ENCODE measurements at regions not wholly inside any gene's neighbourhood (a gene's known extent, or its start where the extent isn't known, plus 50 kb on each side); places are given as distances from the start of the nearest gene placed in this dataset.

DNA sequence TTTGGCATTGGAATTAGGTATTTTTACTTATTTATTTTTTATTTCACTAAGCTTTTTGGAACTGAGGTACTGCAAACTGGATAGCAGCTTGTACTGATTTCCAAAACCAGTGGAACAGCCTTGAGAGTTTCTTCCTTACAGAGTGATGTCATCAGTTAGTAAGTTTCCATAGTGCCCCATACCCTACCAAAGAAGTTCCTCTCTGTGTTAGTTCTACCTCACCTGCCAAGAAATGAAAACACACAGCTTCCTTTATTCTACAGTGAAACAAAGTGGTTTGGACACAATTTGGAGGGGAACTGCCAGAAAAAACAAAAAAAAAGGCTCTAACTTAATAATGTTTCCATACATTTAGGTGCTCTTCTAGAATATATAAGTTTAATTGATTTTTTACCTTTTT, 430.9 kb upstream of the ADGRL2 start:
- Histone ChIP-seq H3K27me3 (no peaks in the 10 kb centered on the region), H3K36me3 (no peaks in the 10 kb centered on the region), H3K9me3 (peaks cover 0 to 3% (median 0%) of the 10 kb centered on the region in 11 donors), H3K4me3 (no peak overlapping the region), H3K27ac (no peak overlapping the region), H3K4me1 (no peaks in the 10 kb centered on the region)
- TF ChIP-seq, protein P1, sequence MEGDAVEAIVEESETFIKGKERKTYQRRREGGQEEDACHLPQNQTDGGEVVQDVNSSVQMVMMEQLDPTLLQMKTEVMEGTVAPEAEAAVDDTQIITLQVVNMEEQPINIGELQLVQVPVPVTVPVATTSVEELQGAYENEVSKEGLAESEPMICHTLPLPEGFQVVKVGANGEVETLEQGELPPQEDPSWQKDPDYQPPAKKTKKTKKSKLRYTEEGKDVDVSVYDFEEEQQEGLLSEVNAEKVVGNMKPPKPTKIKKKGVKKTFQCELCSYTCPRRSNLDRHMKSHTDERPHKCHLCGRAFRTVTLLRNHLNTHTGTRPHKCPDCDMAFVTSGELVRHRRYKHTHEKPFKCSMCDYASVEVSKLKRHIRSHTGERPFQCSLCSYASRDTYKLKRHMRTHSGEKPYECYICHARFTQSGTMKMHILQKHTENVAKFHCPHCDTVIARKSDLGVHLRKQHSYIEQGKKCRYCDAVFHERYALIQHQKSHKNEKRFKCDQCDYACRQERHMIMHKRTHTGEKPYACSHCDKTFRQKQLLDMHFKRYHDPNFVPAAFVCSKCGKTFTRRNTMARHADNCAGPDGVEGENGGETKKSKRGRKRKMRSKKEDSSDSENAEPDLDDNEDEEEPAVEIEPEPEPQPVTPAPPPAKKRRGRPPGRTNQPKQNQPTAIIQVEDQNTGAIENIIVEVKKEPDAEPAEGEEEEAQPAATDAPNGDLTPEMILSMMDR (IDR thresholded peaks at IDR 0.05) = no peak
- ATAC-seq (no peak), DNase-seq (no peak)
- intact Hi-C loops (cut with DNase I) = no loop called here

DNA sequence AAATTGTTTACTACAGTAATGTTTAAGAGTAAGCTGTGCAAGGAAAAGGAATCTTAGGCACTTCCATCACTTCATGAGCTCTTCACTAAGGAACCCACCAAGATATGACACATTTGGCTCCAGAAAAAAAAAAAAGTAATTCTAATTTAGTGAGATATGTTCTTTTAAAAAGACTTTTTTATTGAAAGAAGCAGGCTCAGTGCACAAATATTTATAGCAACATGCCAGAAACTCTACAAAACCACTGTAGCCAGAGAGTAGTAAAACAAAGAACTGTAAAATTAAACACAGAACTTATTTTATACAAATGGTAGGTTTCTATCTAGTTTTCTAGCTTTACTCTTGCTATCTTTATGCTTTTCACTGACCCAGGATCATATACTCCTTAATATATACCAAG, 434.6 kb upstream of the ADGRL2 start:
- intact Hi-C loops (cut with DNase I) = no loop called here
- Histone ChIP-seq H3K4me1 (no peaks in the 10 kb centered on the region), H3K27ac (no peak overlapping the region), H3K9me3 (peaks cover 0 to 3% (median 0%) of the 10 kb centered on the region in 11 donors), H3K4me3 (no peak overlapping the region), H3K36me3 (no peaks in the 10 kb centered on the region), H3K27me3 (no peaks in the 10 kb centered on the region)
- ATAC-seq (no peak), DNase-seq (no peak)
- TF ChIP-seq, protein P1 (IDR thresholded peaks at IDR 0.05) = no peak

DNA sequence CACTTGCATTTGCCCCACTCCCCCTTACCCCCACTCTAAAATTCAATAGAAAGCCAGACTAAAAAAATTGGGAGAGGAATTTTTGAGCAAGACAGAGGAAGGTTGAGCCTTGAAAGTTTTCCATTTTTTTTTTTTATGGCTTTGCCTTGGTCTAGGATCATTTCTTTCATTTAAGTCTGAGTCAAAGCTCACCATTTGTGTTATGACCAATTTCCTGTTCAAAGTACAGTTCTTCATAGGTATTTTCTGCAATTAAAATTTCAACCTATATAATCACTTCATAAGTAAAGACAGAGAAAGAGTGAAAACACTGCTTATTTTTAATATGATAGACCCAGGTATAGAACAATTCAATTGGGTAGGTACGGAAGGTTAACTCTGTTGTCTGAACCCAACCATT, 436.6 kb upstream of the ADGRL2 start:
- 97 to 98% methylated on average over 1 of the region's 1 CpG for WGBS, 2 donors
- Histone ChIP-seq H3K36me3 (no peaks in the 10 kb centered on the region), H3K27me3 (no peaks in the 10 kb centered on the region), H3K9me3 (peaks cover 0 to 3% (median 0%) of the 10 kb centered on the region in 11 donors), H3K27ac (no peak overlapping the region), H3K4me1 (no peaks in the 10 kb centered on the region), H3K4me3 (no peak overlapping the region)
- ATAC-seq = no peak
- intact Hi-C loops (cut with DNase I) = no loop called here
- no peak for DNase-seq
- TF ChIP-seq, protein P1 (IDR thresholded peaks at IDR 0.05) = no peak

DNA sequence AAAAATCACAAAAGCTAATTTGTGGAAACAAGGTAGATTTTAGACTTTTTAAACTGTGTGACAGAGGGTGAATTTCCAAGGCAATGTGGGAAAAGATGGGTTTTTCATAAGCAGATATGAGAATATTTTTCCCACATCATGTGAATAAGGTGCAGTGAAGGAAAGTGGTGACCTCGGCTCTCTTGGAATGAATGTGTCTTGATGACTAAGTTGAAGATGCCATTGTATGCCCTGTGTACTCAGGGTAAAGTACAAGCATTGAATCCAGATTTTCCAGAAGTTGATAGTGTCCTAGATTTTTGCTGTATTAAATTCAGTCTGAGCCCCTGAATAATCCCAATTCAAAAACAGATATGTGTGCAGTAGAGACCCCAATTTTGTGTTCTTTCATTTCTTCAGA, 442.6 kb upstream of the ADGRL2 start:
- H3K27ac ChIP-seq = no peak overlapping the region
- intact Hi-C loops (cut with DNase I) = loop anchor here in 1 of 10 donors (5.0 kb wide), 1 partner anchor 91 kb away; no protein-coding TSS in a partner anchor
- TF ChIP-seq, protein P1 (IDR thresholded peaks at IDR 0.05) = no peak
- DNase-seq (no peak), ATAC-seq (no peak)
- H3K27me3 ChIP-seq = no peaks in the 10 kb centered on the region
- H3K36me3 ChIP-seq = no peaks in the 10 kb centered on the region
- no peak overlapping the region for H3K4me3 ChIP-seq
- H3K9me3 ChIP-seq = no peaks in the 10 kb centered on the region
- no peaks in the 10 kb centered on the region for H3K4me1 ChIP-seq
- WGBS, 2 donors = 93% methylated on average over 1 of the region's 1 CpG

DNA sequence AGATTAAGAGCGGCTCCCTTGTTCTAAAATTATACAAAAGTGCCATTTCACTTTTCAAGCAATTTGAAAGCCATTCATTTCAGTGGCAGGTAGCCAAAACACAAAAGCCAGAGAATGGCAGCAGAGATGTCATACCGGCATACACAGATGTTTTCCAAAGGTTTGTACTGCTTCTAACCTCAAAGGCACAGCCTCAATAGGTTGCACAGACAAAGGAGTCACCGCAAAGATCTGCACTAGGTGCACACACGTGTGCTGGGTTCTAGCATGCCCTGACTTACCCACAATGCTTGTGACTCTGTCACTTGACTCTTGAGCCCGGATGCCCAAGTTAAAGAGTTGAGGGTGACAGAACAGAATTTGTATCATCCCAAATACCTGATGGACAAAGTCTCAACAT, 448.9 kb upstream of the ADGRL2 start:
- Histone ChIP-seq H3K27me3 (no peaks in the 10 kb centered on the region), H3K4me3 (no peak overlapping the region), H3K9me3 (no peaks in the 10 kb centered on the region), H3K27ac (no peak overlapping the region), H3K4me1 (peaks cover 0 to 7% (median 0%) of the 10 kb centered on the region in 9 donors), H3K36me3 (no peaks in the 10 kb centered on the region)
- 65 to 78% methylated on average over 5 of the region's 5 CpGs for WGBS, 2 donors
- DNase-seq (no peak), ATAC-seq (no peak)
- TF ChIP-seq, protein P1 (IDR thresholded peaks at IDR 0.05) = no peak
- intact Hi-C loops (cut with DNase I) = no loop called here
